Stomach (tissue), 8 donors: ENCODE measurements at regions not wholly inside any gene's neighbourhood (a gene's known extent, or its start where the extent isn't known, plus 50 kb on each side); places are given as distances from the start of the nearest gene placed in this dataset.

Source experiments
- DNase-seq, 2 donors: peaks; one replicate each; pipeline versions ENCODE4 v3.0.0 to v3.0.0-alpha.2; 2013 to 2019
- H3K27ac ChIP-seq, 5 donors: fragments of 200-600 bp in 4 of 5; sonication (generic) in 4 of 5; one replicate each; pipeline ENCODE4 v1.5.1; 2013 to 2019; ENCODE audit warnings: mild to moderate bottlenecking in 1 of 5, moderate library complexity in 1 of 5
- H3K27me3 ChIP-seq, 3 donors: fragments of 200-600 bp; sonication (generic); one replicate each; pipeline ENCODE4 v1.5.1; 2017 to 2019; ENCODE audit warnings: mixed run types in 1 of 3
- H3K36me3 ChIP-seq, 4 donors: fragments of 200-600 bp; sonication (generic); 1 replicate in 3 of 4; 2 replicates in 1 of 4; pipeline ENCODE4 v1.5.1; 2016 to 2019
- H3K4me1 ChIP-seq, 4 donors: fragments of 200-600 bp; sonication (generic); one replicate each; pipeline ENCODE4 v1.5.1; 2016 to 2019
- H3K4me3 ChIP-seq, 4 donors: fragments of 200-600 bp; sonication (generic) in 3 of 4; one replicate each; pipeline ENCODE4 v1.5.1; 2016 to 2019; ENCODE audit warnings: mild to moderate bottlenecking in 1 of 4
- H3K9me3 ChIP-seq, 4 donors: fragments of 200-600 bp; sonication (generic); one replicate each; pipeline ENCODE4 v1.5.1; 2016 to 2019
- EP300 ChIP-seq: sonication (generic); formaldehyde crosslinking; IDR thresholded peaks from one replicate; pipeline ENCODE4 v1.6.1; 2017; ENCODE audit warnings: antibody characterized with exemption
- POLR2A ChIP-seq, 4 donors: fragments of 450-650 bp; IDR thresholded peaks; one replicate each; pipeline ENCODE4 v1.6.1; 2016; ENCODE audit warnings: antibody characterized with exemption in 4 of 4, control low read depth in 2 of 4, mild to moderate bottlenecking in 1 of 4, moderate library complexity in 1 of 4
- POLR2AphosphoS5 ChIP-seq, 3 donors: sonication (generic); formaldehyde crosslinking; IDR thresholded peaks; one replicate each; pipeline ENCODE4 v1.6.1; 2016; ENCODE audit warnings: antibody characterized with exemption in 3 of 3
- WGBS, 5 donors: extraction: QIAGEN DNeasy Blood & Tissue Kit in 3 of 5; methylation state at CpG; one replicate each; pipeline versions ENCODE4 v1.1.5 to v1.1.7; 2013 to 2018; 5-methylcytosine and 5-hydroxymethylcytosine counted together
- intact Hi-C: fragments of 100-400 bp; cut with DNase I; formaldehyde crosslinking; loops from one replicate; pipeline ENCODE4 v1.15.1; 2023; ENCODE audit warnings: low total_unique reads
- TF ChIP-seq, protein P1 (sequence below), 7 experiments: fragments of 450-650 bp in 4 of 7; fragments of 200-600 bp in 3 of 7; sonication (generic) in 3 of 7; IDR thresholded peaks; one replicate each; pipeline ENCODE4 v1.5.1; 2016 to 2019; ENCODE audit warnings: antibody characterized with exemption in 7 of 7, control low read depth in 2 of 7, mild to moderate bottlenecking in 1 of 7
- donor health status: healthy with polysubstance abuse.
- donor health status: Bipolar disorder and iron deficiency.
- donor health status: healthy.

DNA sequence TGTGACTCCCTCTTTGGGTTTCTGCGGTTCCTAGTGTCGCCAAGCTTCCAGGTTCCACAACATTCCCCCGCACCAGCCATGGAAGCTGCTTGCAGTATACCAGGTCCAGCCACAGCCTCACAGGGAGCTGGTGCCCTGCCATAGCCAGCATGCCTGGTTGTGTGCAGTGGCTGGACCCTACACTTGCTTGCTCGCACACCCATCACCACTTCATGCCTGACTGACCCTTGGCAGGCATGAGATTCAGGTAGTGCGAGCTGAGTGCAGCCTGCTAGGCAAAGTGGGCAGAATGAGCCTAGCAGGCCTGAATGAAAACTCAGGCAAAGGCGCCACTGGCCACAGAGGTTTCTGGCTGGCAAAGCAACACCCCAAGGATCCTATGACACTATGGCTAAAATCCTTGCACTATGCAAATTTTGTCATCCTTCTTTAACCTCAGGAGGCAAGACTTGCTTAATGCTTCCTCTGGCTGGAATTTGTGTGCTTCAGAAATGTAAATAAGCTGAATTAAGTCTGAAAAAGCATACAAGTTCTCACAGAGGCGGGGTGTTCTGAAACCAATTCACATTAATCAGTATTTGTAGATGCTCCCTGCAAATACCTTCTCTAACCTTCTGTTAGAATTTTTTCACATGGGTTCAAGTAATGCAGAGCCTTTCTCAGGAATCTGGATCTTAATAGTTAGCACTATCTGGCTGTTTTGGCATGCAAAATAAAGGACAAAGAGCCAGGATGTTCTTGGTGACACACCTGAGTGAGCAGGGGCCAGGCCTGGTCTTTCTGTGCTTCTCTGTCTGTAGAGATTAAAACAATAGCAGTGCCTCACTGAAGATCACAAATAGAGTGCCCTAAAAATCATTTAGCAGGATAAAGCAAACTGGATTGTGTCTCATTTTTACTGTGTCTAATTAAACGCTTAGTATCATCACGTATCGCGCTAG, 256.9 kb downstream of the GPATCH2 start:
- H3K9me3 ChIP-seq, result peaks cover 0 to 39% (median 14%) of the 10 kb centered on the region in 4 donors
- H3K36me3 ChIP-seq, result no peaks in the 10 kb centered on the region
- H3K27me3 ChIP-seq, result no peaks in the 10 kb centered on the region
- no peak overlapping the region for H3K4me3 ChIP-seq
- DNase-seq, result no peak
- WGBS, 5 donors, result 83 to 96% (median 93%) methylated on average over 9 to 11 of the region's 11 CpGs
- intact Hi-C loops, result no loop called here
- TF ChIP-seq, protein P1, sequence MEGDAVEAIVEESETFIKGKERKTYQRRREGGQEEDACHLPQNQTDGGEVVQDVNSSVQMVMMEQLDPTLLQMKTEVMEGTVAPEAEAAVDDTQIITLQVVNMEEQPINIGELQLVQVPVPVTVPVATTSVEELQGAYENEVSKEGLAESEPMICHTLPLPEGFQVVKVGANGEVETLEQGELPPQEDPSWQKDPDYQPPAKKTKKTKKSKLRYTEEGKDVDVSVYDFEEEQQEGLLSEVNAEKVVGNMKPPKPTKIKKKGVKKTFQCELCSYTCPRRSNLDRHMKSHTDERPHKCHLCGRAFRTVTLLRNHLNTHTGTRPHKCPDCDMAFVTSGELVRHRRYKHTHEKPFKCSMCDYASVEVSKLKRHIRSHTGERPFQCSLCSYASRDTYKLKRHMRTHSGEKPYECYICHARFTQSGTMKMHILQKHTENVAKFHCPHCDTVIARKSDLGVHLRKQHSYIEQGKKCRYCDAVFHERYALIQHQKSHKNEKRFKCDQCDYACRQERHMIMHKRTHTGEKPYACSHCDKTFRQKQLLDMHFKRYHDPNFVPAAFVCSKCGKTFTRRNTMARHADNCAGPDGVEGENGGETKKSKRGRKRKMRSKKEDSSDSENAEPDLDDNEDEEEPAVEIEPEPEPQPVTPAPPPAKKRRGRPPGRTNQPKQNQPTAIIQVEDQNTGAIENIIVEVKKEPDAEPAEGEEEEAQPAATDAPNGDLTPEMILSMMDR (IDR thresholded peaks at IDR 0.05), result no peak
- TF ChIP-seq EP300 (no peak), POLR2A (IDR thresholded peaks at IDR 0.05) (no peak), POLR2AphosphoS5 (IDR thresholded peaks at IDR 0.05) (no peak)
- H3K4me1 ChIP-seq, result no peaks in the 10 kb centered on the region
- no peak overlapping the region for H3K27ac ChIP-seq

DNA sequence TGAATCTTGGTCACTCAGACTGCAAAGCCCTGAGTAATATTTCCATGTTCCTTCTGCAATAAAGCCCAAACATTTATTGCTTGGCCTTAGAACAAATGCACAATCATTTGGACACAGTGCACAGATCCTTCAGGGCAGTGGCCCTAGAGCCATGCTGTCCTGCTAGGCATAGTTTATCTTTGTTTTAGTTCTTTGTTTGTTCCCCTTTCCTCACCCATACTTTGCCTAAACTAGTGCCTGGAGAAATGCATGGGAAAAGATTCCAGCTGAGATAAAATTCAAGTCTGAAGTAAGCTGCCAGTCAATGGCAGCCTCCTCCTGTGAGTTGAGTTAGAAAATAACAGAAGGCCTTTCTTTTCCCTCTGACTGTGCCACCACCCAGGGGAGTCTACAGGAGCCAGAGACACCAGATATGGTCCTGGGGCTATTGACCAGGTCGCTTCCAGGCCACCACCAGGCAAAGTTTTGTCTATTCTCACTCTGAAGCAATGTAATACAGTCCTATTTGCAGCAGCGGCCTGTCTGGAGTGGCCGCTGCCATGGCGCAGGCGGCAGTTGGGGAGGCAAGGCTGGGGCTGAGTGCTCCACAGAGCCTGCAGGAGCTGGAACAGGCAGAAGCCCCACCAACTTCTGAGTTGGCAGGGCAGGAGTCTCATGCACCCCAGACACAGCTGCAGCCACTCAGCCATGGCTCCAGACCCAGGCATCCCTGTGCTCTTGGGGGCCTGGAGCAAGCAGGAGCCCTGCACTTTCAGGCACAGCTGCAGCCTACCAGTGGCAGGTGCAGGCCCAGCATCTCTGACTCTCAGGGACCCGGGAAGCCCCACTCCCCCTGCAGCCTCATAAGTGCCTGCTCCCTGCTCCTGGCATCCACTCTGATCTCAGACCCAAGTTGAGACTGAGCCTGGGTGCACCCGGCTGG, 258.6 kb downstream of the GPATCH2 start:
- intact Hi-C loops, result no loop called here
- no peaks in the 10 kb centered on the region for H3K36me3 ChIP-seq
- TF ChIP-seq POLR2AphosphoS5 (IDR thresholded peaks at IDR 0.05) (no peak), EP300 (no peak)
- TF ChIP-seq, protein P1 (IDR thresholded peaks at IDR 0.05), result no peak
- WGBS, 5 donors, result 86 to 95% (median 88%) methylated on average over 5 to 7 of the region's 7 CpGs
- peaks cover 0 to 23% (median 8%) of the 10 kb centered on the region in 4 donors for H3K9me3 ChIP-seq
- no peak overlapping the region for H3K27ac ChIP-seq
- no peaks in the 10 kb centered on the region for H3K27me3 ChIP-seq
- H3K4me1 ChIP-seq, result no peaks in the 10 kb centered on the region
- H3K4me3 ChIP-seq, result no peak overlapping the region
- no peak for DNase-seq

- Histone ChIP-seq H3K4me3 (no peak overlapping the region), H3K4me1 (no peaks in the 10 kb centered on the region), H3K27ac (no peak overlapping the region), H3K27me3 (no peaks in the 10 kb centered on the region), H3K9me3 (peaks cover 0 to 21% (median 8%) of the 10 kb centered on the region in 4 donors), H3K36me3 (no peaks in the 10 kb centered on the region)
- TF ChIP-seq, protein P1 (IDR thresholded peaks at IDR 0.05), result no peak
- TF ChIP-seq POLR2AphosphoS5 (IDR thresholded peaks at IDR 0.05), result no peak
- TF ChIP-seq EP300, result no peak
- TF ChIP-seq POLR2A (IDR thresholded peaks at IDR 0.05), result no peak
- DNase-seq, result no peak
- 87 to 93% (median 92%) methylated on average over 10 of the region's 10 CpGs for WGBS, 5 donors
- intact Hi-C loops, result no loop called here
These were observed 260.1 kb downstream of the GPATCH2 start for GRCh38 chr1:217370757-217371156.

DNA sequence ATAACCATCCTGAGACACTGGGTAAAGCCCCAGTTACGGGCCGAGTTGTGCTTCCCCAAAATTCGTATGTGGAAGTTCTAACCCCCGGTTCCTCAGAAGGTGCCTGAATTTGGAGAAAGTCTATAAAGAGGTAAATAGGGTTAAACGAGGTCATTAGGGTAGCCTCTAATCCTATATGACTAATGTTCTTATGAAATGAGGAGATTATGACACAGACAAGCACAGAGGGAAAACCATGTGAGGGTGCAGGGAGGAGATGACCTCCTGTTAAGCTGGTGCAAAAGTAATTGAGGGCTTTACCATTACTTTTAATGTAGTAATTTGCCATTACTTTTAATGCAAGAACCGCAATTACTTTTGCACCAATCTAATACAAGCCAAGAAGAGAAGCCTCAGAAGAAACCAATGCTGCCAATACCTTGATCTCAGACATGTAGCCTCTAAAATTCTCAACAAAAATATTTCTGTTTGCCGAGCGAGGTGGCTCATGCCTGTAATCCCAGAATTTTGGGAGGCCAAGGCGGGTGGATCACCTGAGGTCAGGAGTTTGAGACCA, 260.8 kb downstream of the GPATCH2 start:
- Histone ChIP-seq H3K27ac (no peak overlapping the region), H3K4me1 (no peaks in the 10 kb centered on the region), H3K36me3 (no peaks in the 10 kb centered on the region), H3K9me3 (peaks cover 0 to 21% (median 8%) of the 10 kb centered on the region in 4 donors), H3K27me3 (no peaks in the 10 kb centered on the region), H3K4me3 (no peak overlapping the region)
- no peak for DNase-seq
- 81 to 89% (median 85%) methylated on average over 9 of the region's 9 CpGs for WGBS, 5 donors
- TF ChIP-seq POLR2A (IDR thresholded peaks at IDR 0.05) (no peak), EP300 (no peak), POLR2AphosphoS5 (IDR thresholded peaks at IDR 0.05) (no peak)
- TF ChIP-seq, protein P1 (IDR thresholded peaks at IDR 0.05), result no peak
- intact Hi-C loops, result no loop called here
